Esophagus (tissue), 2 donors: ENCODE measurements at regions not wholly inside any gene's neighbourhood (a gene's known extent, or its start where the extent isn't known, plus 50 kb on each side); places are given as distances from the start of the nearest gene placed in this dataset.

Experiments
- H3K27ac ChIP-seq, 2 donors: one replicate each; pipeline ENCODE4 v1.5.1; 2013; ENCODE audit warnings: low read depth in 2 of 2, mild to moderate bottlenecking in 2 of 2, inconsistent platforms in 1 of 2, low read length in 1 of 2, moderate library complexity in 1 of 2
- H3K27me3 ChIP-seq, 2 donors: one replicate each; pipeline ENCODE4 v1.6.1; 2013; ENCODE audit warnings: low read length in 2 of 2, control low read depth in 1 of 2, mild to moderate bottlenecking in 1 of 2; ENCODE audit not compliant: insufficient read depth in 2 of 2, control insufficient read depth in 1 of 2
- H3K36me3 ChIP-seq, 2 donors: one replicate each; pipeline ENCODE4 v1.6.1; 2013; ENCODE audit warnings: low read length in 1 of 2; ENCODE audit not compliant: control insufficient read depth in 2 of 2, insufficient read depth in 2 of 2
- H3K4me1 ChIP-seq, 2 donors: one replicate each; pipeline ENCODE4 v1.6.1; 2013; ENCODE audit warnings: low read length in 1 of 2; ENCODE audit not compliant: control insufficient read depth in 2 of 2, insufficient read depth in 2 of 2
- H3K4me3 ChIP-seq, 2 donors: one replicate each; pipeline ENCODE4 v1.5.1; 2013; ENCODE audit warnings: low read length in 2 of 2, mild to moderate bottlenecking in 2 of 2, low read depth in 1 of 2, moderate library complexity in 1 of 2
- H3K9me3 ChIP-seq, 2 donors: one replicate each; pipeline ENCODE4 v1.6.1; 2013; ENCODE audit warnings: mild to moderate bottlenecking in 2 of 2, low read depth in 1 of 2, low read length in 1 of 2, moderate library complexity in 1 of 2; ENCODE audit not compliant: control insufficient read depth in 2 of 2, insufficient read depth in 1 of 2
- WGBS, 2 donors: extraction: QIAGEN DNeasy Blood & Tissue Kit; methylation state at CpG; one replicate each; pipeline ENCODE4 v1.1.7; 2013; 5-methylcytosine and 5-hydroxymethylcytosine counted together
- donor health status: healthy with polysubstance abuse.
- donor health status: Bipolar disorder and iron deficiency.

GRCh38 chr5:133730346-133730745 lies 118.0 kb upstream of the FSTL4 start:
- no peak overlapping the region for H3K4me3 ChIP-seq
- no peaks in the 10 kb centered on the region for H3K4me1 ChIP-seq
- no peaks in the 10 kb centered on the region for H3K27me3 ChIP-seq
- H3K36me3 ChIP-seq, result no peaks in the 10 kb centered on the region
- WGBS, 2 donors, result 80 to 88% methylated on average over 6 of the region's 6 CpGs
- H3K9me3 ChIP-seq, result peaks cover 0 to 2% of the 10 kb centered on the region in 2 donors
- H3K27ac ChIP-seq, result no peak overlapping the region

- Histone ChIP-seq H3K36me3 (no peaks in the 10 kb centered on the region), H3K4me1 (no peaks in the 10 kb centered on the region), H3K27ac (no peak overlapping the region), H3K4me3 (no peak overlapping the region), H3K9me3 (peaks cover 0 to 2% of the 10 kb centered on the region in 2 donors), H3K27me3 (no peaks in the 10 kb centered on the region)
- WGBS, 2 donors, result 80 to 90% methylated on average over 3 of the region's 3 CpGs
These were observed 117.5 kb upstream of the FSTL4 start for GRCh38 chr5:133729800-133730199.

GRCh38 chr5:133728475-133728874 lies 116.1 kb upstream of the FSTL4 start:
- WGBS, 2 donors, result 88 to 89% methylated on average over 1 of the region's 1 CpG
- Histone ChIP-seq H3K27ac (no peak overlapping the region), H3K4me3 (no peak overlapping the region), H3K4me1 (no peaks in the 10 kb centered on the region), H3K9me3 (peaks cover 0 to 2% of the 10 kb centered on the region in 2 donors), H3K27me3 (no peaks in the 10 kb centered on the region), H3K36me3 (no peaks in the 10 kb centered on the region)

- no peak overlapping the region for H3K4me3 ChIP-seq
- WGBS, 2 donors, result 65 to 77% methylated on average over 2 of the region's 2 CpGs
- H3K27ac ChIP-seq, result no peak overlapping the region
- no peaks in the 10 kb centered on the region for H3K4me1 ChIP-seq
- peaks cover 0 to 5% of the 10 kb centered on the region in 2 donors for H3K9me3 ChIP-seq
- H3K27me3 ChIP-seq, result no peaks in the 10 kb centered on the region
- no peaks in the 10 kb centered on the region for H3K36me3 ChIP-seq
These were observed 115.3 kb upstream of the FSTL4 start for GRCh38 chr5:133727636-133728035.

- WGBS, 2 donors, result 50 to 52% methylated on average over 1 of the region's 1 CpG
- H3K27ac ChIP-seq, result no peak overlapping the region
- H3K36me3 ChIP-seq, result no peaks in the 10 kb centered on the region
These were observed 111.5 kb upstream of the FSTL4 start for GRCh38 chr5:133723651-133724366.

DNA sequence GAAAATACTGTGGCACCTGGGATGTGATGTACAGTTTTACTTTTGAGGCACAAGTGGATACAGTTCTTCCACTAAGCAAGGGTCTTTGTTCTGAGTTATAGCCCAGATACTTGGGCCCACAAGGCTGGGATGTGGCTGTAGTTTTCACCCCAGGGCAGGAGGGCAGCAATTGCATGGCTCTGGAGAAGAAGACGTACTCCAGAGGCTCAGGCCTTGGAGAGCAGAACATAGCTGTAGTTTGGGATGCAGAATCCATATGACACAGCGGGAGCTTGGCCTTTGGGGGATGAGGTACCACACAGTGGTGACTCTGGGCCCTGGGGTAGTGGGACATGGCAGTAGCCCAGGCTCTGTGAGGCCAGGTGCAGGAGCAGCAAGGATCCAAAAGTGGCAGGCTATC lies 110.8 kb upstream of the FSTL4 start:
- Histone ChIP-seq H3K27ac (no peak overlapping the region), H3K27me3 (no peaks in the 10 kb centered on the region), H3K4me3 (no peak overlapping the region), H3K9me3 (peaks cover 0 to 6% of the 10 kb centered on the region in 2 donors), H3K36me3 (no peaks in the 10 kb centered on the region), H3K4me1 (no peaks in the 10 kb centered on the region)
- WGBS, 2 donors, result 86 to 88% methylated on average over 2 of the region's 2 CpGs

More at GRCh38 chr5:133723651-133724366, 111.5 kb upstream of the FSTL4 start:
- no peaks in the 10 kb centered on the region for H3K27me3 ChIP-seq
- peaks cover 0 to 6% of the 10 kb centered on the region in 2 donors for H3K9me3 ChIP-seq
- H3K4me3 ChIP-seq, result no peak overlapping the region
- no peaks in the 10 kb centered on the region for H3K4me1 ChIP-seq

GRCh38 chr5:133721365-133721764 lies 109.0 kb upstream of the FSTL4 start:
- Histone ChIP-seq H3K4me1 (no peaks in the 10 kb centered on the region), H3K27me3 (no peaks in the 10 kb centered on the region), H3K4me3 (no peak overlapping the region), H3K36me3 (no peaks in the 10 kb centered on the region), H3K27ac (no peak overlapping the region), H3K9me3 (peaks cover 0 to 6% of the 10 kb centered on the region in 2 donors)

- 70 to 72% methylated on average over 2 of the region's 2 CpGs for WGBS, 2 donors
These were observed 106.1 kb upstream of the FSTL4 start for GRCh38 chr5:133718457-133718856.

DNA sequence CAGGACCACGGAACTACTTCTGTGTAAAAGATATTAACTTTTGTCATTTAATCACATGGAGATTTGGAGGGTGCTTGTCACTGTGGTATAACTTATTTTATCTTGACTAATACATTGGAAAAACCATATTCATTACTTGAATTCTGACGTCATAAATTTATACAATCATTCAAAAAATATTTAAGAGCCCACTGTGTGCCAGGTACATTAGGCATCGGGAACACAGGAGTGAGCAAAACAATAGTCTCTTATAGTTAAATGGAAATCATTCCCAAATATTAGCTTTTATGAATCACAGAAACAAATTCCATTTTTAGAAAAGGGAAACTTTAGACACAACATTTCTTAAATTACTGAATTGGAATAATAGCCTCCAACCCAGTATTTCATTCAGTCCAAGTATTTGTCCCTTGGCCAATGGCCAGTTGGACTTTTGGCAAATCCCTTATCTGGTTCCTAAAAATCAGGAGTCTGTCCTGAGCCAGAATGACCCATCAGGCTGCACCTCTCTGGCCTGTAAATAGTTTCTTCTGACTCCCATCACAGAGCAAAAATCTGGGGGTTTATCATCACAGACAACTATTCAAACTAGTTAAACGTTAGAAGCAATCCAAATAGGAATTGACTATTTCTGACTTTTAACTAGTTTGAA lies 104.3 kb upstream of the FSTL4 start:
- H3K9me3 ChIP-seq, result no peaks in the 10 kb centered on the region
- no peaks in the 10 kb centered on the region for H3K4me1 ChIP-seq
- no peak overlapping the region for H3K4me3 ChIP-seq
- no peaks in the 10 kb centered on the region for H3K27me3 ChIP-seq
- WGBS, 2 donors, result 75 to 78% methylated on average over 4 of the region's 4 CpGs
- no peaks in the 10 kb centered on the region for H3K36me3 ChIP-seq
- H3K27ac ChIP-seq, result no peak overlapping the region

More at GRCh38 chr5:133718457-133718856, 106.1 kb upstream of the FSTL4 start:
- H3K27me3 ChIP-seq, result no peaks in the 10 kb centered on the region
- no peak overlapping the region for H3K27ac ChIP-seq
- no peaks in the 10 kb centered on the region for H3K4me1 ChIP-seq
- no peak overlapping the region for H3K4me3 ChIP-seq
- peaks cover 0 to 6% of the 10 kb centered on the region in 2 donors for H3K9me3 ChIP-seq
- no peaks in the 10 kb centered on the region for H3K36me3 ChIP-seq

DNA sequence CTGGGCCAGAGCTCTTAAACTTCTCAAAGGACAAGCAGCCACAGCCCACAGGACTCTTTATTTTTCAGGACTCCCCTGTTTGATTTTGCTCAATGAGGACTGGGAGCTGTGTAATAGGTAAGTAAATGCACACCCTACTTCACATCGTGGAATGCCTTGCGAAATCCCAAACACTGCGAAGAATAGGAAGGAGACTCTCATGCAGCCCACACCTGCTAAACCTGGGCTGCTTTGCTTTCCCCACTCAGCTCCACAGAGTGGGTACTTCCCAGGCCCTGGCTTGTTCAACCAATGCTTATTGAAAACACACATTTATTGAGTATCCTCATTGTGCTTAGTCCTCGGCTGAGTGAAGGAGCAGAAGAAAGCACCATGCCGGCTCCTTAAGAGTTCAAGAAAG lies 103.3 kb upstream of the FSTL4 start:
- no peaks in the 10 kb centered on the region for H3K27me3 ChIP-seq
- no peaks in the 10 kb centered on the region for H3K4me1 ChIP-seq
- H3K36me3 ChIP-seq, result no peaks in the 10 kb centered on the region
- WGBS, 2 donors, result 81 to 82% methylated on average over 5 of the region's 5 CpGs
- H3K4me3 ChIP-seq, result no peak overlapping the region
- H3K27ac ChIP-seq, result no peak overlapping the region
- no peaks in the 10 kb centered on the region for H3K9me3 ChIP-seq
